ENCODE measurements at regions not wholly inside any gene's neighbourhood (a gene's known extent, or its start where the extent isn't known, plus 50 kb on each side); places are given as distances from the start of the nearest gene placed in this dataset.

GRCh38 chr15:75126864-75127580, 74.7 kb upstream of the C15orf39 start:
- TF ChIP-seq CTCF (IDR thresholded peaks at IDR 0.05), result no peak
- TF ChIP-seq POLR2A (IDR thresholded peaks at IDR 0.05), result no peak
